ENCODE measurements at regions not wholly inside any gene's neighbourhood (a gene's known extent, or its start where the extent isn't known, plus 50 kb on each side); places are given as distances from the start of the nearest gene placed in this dataset.

DNA sequence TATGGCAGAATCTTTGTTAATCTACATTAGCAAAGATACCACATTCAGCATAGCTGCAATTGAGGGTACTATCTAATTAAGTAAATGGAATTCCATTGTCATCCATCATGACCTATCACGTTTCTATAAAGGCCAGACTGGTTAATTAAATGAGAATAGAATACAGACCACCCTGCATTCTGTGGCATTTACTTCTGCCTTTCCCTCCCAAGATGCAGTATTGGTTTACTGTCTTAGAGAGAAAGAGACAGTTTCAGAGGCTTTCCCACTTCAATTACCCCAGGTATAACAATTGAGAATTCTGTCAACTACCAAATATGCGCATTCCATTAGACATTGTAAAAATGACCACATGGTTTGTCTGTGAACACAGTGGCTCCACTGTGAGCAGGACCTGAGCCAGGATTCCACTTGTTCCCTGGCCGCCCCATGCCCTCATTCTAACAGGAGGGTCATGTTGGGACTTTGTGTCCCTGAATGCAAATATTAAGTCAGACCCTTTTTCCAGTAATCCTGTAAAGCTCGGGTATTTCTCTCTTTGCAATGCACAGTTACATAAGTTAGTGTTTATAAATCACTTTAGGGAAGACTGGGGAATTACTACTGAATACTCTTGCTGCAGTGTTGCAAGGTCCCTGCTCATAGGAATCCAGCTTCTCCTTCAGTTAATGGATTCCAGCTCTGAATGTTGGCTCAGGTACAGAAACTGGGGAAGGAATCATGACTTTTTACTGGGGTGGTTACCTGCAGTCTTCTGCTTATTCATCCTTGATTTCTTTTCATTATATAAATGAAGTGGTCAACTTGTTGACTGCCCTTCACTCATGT is 261.0 kb downstream of the PDGFC start:
- no peak for DNase-seq (ENCODE audit: low spot score)

- no peak for DNase-seq (ENCODE audit: low spot score)
Measured at GRCh38 chr4:156705311-156705710, 266.3 kb downstream of the PDGFC start.

GRCh38 chr4:156695163-156695562 is 276.4 kb downstream of the PDGFC start:
- DNase-seq (ENCODE audit: low spot score), result no peak

DNA sequence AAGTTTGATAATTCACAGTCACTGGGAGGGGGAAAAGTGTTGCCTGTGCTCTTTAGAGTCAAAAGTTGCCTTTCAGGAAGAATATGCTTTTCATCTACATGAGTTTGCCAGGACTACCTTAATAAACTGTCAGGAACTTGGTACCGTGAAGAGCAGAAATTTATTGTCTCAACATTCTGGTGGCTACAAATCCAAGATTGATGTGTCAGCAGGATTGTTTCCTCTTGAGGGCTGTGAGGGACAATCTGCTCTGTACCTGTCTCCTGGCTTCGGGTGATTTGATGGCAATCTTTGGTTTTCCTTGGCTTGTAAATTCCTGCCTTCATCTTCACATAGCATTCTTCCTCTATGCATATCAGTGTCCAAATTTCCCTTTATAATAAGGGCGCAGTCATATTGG is 277.2 kb downstream of the PDGFC start:
- no peak for DNase-seq (ENCODE audit: low spot score)

GRCh38 chr4:156693557-156693956 is 278.0 kb downstream of the PDGFC start:
- DNase-seq (ENCODE audit: low spot score), result no peak

DNA sequence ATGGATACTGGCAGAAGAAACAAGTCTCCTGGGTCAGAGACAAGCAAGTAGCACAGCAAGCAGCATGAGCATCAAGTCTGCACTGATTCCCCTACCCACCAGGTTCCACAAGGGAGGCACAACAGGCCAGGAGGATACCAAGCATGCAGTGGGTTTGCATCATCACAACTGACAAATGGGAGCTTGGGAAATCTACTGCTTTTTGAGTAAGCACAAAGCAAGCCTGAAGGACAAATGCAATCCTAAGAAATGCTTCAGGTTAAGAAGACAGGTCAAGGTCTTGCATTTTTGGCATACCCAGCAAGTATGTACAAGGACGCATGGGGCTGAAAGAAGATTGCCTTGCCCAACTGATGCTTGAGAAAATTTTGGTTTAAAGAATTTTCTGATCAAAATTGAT is 279.6 kb downstream of the PDGFC start:
- DNase-seq (ENCODE audit: low spot score), result no peak

- no peak for DNase-seq (ENCODE audit: low spot score)
Measured at GRCh38 chr4:156690572-156690971, 281.0 kb downstream of the PDGFC start.

DNA sequence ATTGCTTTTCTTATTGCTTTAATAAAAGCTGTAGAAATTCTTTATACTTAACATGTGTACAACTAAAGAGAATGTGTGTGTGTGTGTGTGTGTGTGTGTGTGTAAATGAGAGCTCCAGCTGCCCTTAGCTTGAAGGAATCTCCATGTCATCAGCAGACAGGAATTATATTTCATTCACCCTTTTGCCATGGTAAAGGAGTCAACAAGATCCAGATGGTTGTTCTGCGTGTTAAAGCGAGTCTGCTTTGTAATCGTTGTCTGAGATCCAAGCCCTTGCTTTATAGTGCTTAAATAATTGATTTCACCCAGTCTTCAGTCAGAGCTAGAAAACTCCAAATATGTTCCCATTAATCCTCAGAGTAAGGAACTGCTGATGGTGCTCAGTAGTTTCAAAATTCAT is 285.5 kb downstream of the PDGFC start:
- no peak for DNase-seq (ENCODE audit: low spot score)

GRCh38 chr4:156685308-156685707 is 286.3 kb downstream of the PDGFC start:
- no peak for DNase-seq (ENCODE audit: low spot score)

DNA sequence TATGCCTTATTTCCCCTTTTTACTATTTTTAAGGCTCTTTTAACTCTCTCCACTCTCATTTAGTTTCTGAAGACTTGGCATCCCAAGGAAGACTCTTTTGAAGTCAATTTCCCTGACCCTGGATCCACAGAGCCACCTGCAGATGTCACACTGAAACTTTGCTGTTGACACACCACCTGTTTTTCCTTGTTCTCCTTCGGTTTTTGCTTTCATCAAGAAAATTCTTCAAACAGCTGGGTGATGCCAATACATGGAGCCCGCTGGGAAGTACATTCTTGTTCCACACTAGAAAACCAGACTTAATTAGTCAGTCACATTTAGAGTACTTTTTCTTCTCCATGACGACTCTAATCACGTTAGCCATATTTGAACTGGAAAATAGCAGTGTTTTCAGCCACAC is 293.9 kb downstream of the PDGFC start:
- no peak for DNase-seq (ENCODE audit: low spot score)

DNA sequence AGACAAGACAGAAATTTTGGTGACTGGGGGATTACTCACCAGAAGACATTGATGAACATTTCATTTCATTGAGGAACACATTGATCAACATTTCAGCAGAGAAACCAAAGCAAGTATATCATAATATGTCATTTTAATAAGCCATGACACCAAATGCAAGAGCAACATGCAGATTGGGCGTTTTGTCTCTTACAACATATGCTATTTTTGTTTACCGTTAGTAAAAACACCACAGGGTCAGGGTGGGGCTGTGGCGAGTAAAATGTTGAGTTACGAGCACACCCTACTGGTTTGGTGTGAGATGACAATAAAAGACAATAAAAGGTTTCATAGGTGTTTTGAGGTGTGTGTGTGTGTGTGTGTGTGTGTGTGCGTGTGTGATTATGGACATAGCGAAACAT is 294.5 kb downstream of the PDGFC start:
- DNase-seq (ENCODE audit: low spot score), result no peak

- DNase-seq (ENCODE audit: low spot score), result no peak
Measured at GRCh38 chr4:156676116-156676851, 295.3 kb downstream of the PDGFC start.

GRCh38 chr4:156673483-156673882 is 298.1 kb downstream of the PDGFC start:
- DNase-seq (ENCODE audit: low spot score), result no peak

DNA sequence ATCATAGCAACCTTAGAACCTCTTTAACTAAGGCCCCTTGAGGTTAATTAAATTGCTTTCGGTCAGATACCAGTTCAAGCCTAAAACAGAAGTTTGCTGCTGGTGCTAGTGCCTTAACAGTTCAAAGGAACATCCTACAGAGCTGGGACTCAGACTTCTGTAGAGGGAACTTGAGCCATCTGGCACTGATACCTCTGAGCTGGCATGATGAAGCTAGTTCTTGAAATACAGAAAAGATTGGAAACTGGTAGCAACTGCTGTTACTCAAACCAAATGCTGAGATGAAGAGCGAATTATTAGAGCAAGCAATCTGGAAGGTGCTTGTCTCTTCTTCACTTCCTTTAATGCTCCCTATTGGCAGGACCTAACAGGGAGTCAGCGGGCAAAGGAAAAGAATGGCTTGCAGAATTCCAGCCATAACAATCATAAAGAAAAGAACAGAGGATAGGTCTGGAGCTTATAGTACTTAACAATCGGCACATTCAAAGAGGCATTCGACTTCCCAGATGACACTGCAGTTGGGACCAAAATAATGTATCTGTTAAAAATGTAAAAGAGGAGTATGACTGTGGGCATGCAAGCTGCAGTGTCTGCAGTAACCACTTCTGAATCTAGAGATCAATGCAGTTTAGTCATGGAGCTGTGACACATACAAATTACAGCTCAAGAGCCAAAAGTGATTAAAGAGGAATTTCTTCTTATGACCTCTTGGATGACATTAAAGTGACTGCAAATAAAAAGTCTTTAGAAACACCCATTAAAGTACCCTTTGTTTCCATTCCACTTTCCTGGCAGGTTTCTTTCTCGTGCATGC is 298.9 kb downstream of the PDGFC start:
- DNase-seq (ENCODE audit: low spot score), result no peak

DNA sequence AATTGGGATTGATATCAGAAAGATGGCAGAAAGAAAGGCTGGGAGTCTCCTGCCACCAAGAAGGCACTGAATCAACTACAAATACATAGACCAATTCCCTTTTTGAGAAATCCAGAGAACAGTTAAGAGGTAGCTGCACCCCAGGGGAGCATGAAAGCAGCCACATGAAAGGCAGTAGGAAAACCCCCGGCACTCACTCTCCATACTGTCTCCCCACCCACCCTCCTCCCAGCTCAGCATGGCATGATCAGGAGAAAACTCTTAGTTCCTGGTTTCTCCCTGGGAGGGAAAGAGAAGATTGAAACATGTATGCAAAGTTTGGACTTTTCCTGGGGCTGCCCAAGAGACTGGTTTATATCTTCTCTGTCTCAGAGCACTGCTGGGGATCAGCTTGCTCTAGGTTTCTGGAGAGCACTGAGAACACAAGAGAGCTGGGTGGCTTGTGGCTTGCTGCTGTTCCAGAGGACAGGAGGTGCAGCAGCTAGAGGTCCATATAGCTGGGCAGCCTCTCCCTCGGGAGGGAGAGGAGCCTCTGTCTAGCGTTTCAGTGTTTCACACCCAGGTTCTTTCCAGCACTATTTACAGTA is 305.7 kb downstream of the PDGFC start:
- DNase-seq (ENCODE audit: low spot score), result no peak

DNA sequence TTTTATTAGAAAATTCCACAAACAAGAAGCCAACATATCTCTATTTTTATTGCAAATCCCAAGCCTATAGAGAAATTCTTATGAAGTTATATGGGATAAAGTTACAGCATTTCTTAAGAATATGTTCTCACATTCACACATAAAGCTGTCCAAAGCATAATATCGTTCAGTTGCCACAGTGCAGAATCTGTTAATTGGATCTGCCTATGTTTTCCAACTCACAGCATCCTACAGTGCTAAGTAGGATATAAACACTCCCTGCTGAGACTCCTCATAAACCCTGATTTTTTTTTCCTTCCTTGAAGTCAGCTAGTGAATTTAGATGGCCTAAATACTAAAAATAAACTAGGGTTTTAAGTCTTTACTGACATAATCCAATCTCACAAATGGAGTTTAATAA is 307.9 kb downstream of the PDGFC start:
- no peak for DNase-seq (ENCODE audit: low spot score)

- DNase-seq (ENCODE audit: low spot score), result no peak
Measured at GRCh38 chr4:156662921-156663320, 308.7 kb downstream of the PDGFC start.

DNA sequence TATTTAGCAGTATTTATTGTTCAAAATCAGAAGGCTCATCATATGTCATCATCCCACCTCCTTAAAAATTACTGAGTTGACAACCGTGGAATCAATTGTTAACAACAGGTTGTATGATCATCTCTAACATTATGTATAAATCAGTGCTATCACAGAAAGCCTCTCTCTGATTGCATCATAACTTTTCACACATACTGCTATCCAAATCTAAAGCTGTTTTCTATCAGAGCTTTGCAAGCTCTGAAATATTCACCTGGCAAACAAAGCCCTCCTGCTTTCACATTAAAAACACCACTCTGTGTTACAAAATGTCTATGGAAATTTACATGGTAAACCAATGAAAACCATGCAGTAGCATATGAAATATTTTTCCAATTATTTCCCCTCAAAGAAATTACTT is 310.0 kb downstream of the PDGFC start:
- no peak for DNase-seq (ENCODE audit: low spot score)

GRCh38 chr4:156660465-156660864 is 311.1 kb downstream of the PDGFC start:
- no peak for DNase-seq (ENCODE audit: low spot score)

DNA sequence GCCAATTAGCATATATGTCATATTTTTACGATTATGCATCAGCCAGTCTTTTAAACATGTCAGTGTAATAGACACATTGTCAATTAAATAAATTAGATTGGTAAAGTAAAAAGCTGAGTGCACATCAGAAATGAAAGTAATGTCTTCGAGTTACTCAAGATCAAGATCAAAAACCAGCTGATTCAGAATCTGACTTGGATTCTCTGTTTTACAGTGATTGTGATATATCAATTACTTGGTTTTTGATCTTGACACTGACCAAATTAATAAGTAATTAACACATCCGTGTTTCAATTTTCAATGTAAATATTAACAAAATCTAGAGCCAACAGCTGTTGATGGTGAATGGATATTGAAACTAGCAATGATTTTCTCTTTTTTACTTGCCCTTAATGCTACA is 311.6 kb downstream of the PDGFC start:
- no peak for DNase-seq (ENCODE audit: low spot score)

GRCh38 chr4:156659570-156659969 is 312.0 kb downstream of the PDGFC start:
- no peak for DNase-seq (ENCODE audit: low spot score)

- DNase-seq (ENCODE audit: low spot score), result no peak
Measured at GRCh38 chr4:156656896-156657295, 314.7 kb downstream of the PDGFC start.

All from mucosa of gallbladder (tissue), 1 donor.